ENCODE measurements at regions not wholly inside any gene's neighbourhood (a gene's known extent, or its start where the extent isn't known, plus 50 kb on each side); places are given as distances from the start of the nearest gene placed in this dataset.
"Not testable (repeated sequence)": the region's sequence is repeated elsewhere in the genome, so short reads cannot be mapped to it uniquely, and the experiment has no call there.

GRCh38 chr16:59540621-59541020 lies 806.5 kb upstream of the GOT2 start:
- H3K27me3 ChIP-seq (ENCODE audit: control insufficient read depth in 3 of 3, insufficient read depth in 3 of 3, low read length in 3 of 3) = no peaks in the 10 kb centered on the region
- no peaks in the 10 kb centered on the region for H3K36me3 ChIP-seq (ENCODE audit: control insufficient read depth in 3 of 3, insufficient read depth in 3 of 3, low read length in 3 of 3)
- H3K4me3 ChIP-seq (ENCODE audit: low read length in 3 of 3) = no peak overlapping the region
- no peaks in the 10 kb centered on the region for H3K4me1 ChIP-seq (ENCODE audit: control insufficient read depth in 3 of 3, insufficient read depth in 3 of 3, low read length in 3 of 3)
- no peaks in the 10 kb centered on the region for H3K9me3 ChIP-seq (ENCODE audit: control insufficient read depth in 3 of 3, low read length in 3 of 3)
- no peak overlapping the region for H3K9ac ChIP-seq (ENCODE audit: low read depth in 1 of 3, low read length in 3 of 3)
- no peak overlapping the region for H3K27ac ChIP-seq (ENCODE audit: low read depth, low read length)

GRCh38 chr16:59535298-59535697 lies 801.2 kb upstream of the GOT2 start:
- H3K4me3 ChIP-seq (ENCODE audit: low read length in 3 of 3) = no peak overlapping the region

GRCh38 chr16:59527206-59527997 lies 793.3 kb upstream of the GOT2 start:
- H3K4me3 ChIP-seq (ENCODE audit: low read length in 3 of 3) = no peak overlapping the region
- H3K4me1 ChIP-seq (ENCODE audit: control insufficient read depth in 3 of 3, insufficient read depth in 3 of 3, low read length in 3 of 3) = no peaks in the 10 kb centered on the region
- H3K36me3 ChIP-seq (ENCODE audit: control insufficient read depth in 3 of 3, insufficient read depth in 3 of 3, low read length in 3 of 3) = no peaks in the 10 kb centered on the region
- H3K9ac ChIP-seq (ENCODE audit: low read depth in 1 of 3, low read length in 3 of 3) = no peak overlapping the region
- H3K27me3 ChIP-seq (ENCODE audit: control insufficient read depth in 3 of 3, insufficient read depth in 3 of 3, low read length in 3 of 3) = no peaks in the 10 kb centered on the region
- no peaks in the 10 kb centered on the region for H3K9me3 ChIP-seq (ENCODE audit: control insufficient read depth in 3 of 3, low read length in 3 of 3)
- H3K27ac ChIP-seq (ENCODE audit: low read depth, low read length) = no peak overlapping the region

More at GRCh38 chr16:59535298-59535697, 801.2 kb upstream of the GOT2 start:
- Histone ChIP-seq H3K4me1 (ENCODE audit: control insufficient read depth in 3 of 3, insufficient read depth in 3 of 3, low read length in 3 of 3) (no peaks in the 10 kb centered on the region), H3K36me3 (ENCODE audit: control insufficient read depth in 3 of 3, insufficient read depth in 3 of 3, low read length in 3 of 3) (no peaks in the 10 kb centered on the region), H3K27me3 (ENCODE audit: control insufficient read depth in 3 of 3, insufficient read depth in 3 of 3, low read length in 3 of 3) (no peaks in the 10 kb centered on the region), H3K27ac (ENCODE audit: low read depth, low read length) (no peak overlapping the region), H3K9me3 (ENCODE audit: control insufficient read depth in 3 of 3, low read length in 3 of 3) (no peaks in the 10 kb centered on the region), H3K9ac (ENCODE audit: low read depth in 1 of 3, low read length in 3 of 3) (no peak overlapping the region)

GRCh38 chr16:59522826-59523225 lies 788.7 kb upstream of the GOT2 start:
- no peak overlapping the region for H3K27ac ChIP-seq (ENCODE audit: low read depth, low read length)
- no peaks in the 10 kb centered on the region for H3K4me1 ChIP-seq (ENCODE audit: control insufficient read depth in 3 of 3, insufficient read depth in 3 of 3, low read length in 3 of 3)
- no peak overlapping the region for H3K9ac ChIP-seq (ENCODE audit: low read depth in 1 of 3, low read length in 3 of 3)

GRCh38 chr16:59518721-59519120 lies 784.6 kb upstream of the GOT2 start:
- not testable (repeated sequence) for H3K27ac ChIP-seq (ENCODE audit: low read depth, low read length); H3K36me3 ChIP-seq (ENCODE audit: control insufficient read depth in 3 of 3, insufficient read depth in 3 of 3, low read length in 3 of 3); H3K4me1 ChIP-seq (ENCODE audit: control insufficient read depth in 3 of 3, insufficient read depth in 3 of 3, low read length in 3 of 3); H3K9ac ChIP-seq (ENCODE audit: low read depth in 1 of 3, low read length in 3 of 3); H3K27me3 ChIP-seq (ENCODE audit: control insufficient read depth in 3 of 3, insufficient read depth in 3 of 3, low read length in 3 of 3); H3K4me3 ChIP-seq (ENCODE audit: low read length in 3 of 3); H3K9me3 ChIP-seq (ENCODE audit: control insufficient read depth in 3 of 3, low read length in 3 of 3)

More at GRCh38 chr16:59522826-59523225, 788.7 kb upstream of the GOT2 start:
- Histone ChIP-seq H3K4me3 (ENCODE audit: low read length in 3 of 3) (no peak overlapping the region), H3K9me3 (ENCODE audit: control insufficient read depth in 3 of 3, low read length in 3 of 3) (no peaks in the 10 kb centered on the region), H3K27me3 (ENCODE audit: control insufficient read depth in 3 of 3, insufficient read depth in 3 of 3, low read length in 3 of 3) (no peaks in the 10 kb centered on the region), H3K36me3 (ENCODE audit: control insufficient read depth in 3 of 3, insufficient read depth in 3 of 3, low read length in 3 of 3) (no peaks in the 10 kb centered on the region)

GRCh38 chr16:59514651-59515050 lies 780.5 kb upstream of the GOT2 start:
- no peak overlapping the region for H3K4me3 ChIP-seq (ENCODE audit: low read length in 3 of 3)
- H3K27ac ChIP-seq (ENCODE audit: low read depth, low read length) = no peak overlapping the region
- peaks cover 0 to 3% (median 0%) of the 10 kb centered on the region in 3 donors for H3K9me3 ChIP-seq (ENCODE audit: control insufficient read depth in 3 of 3, low read length in 3 of 3)
- H3K9ac ChIP-seq (ENCODE audit: low read depth in 1 of 3, low read length in 3 of 3) = no peak overlapping the region
- no peaks in the 10 kb centered on the region for H3K4me1 ChIP-seq (ENCODE audit: control insufficient read depth in 3 of 3, insufficient read depth in 3 of 3, low read length in 3 of 3)
- no peaks in the 10 kb centered on the region for H3K36me3 ChIP-seq (ENCODE audit: control insufficient read depth in 3 of 3, insufficient read depth in 3 of 3, low read length in 3 of 3)
- H3K27me3 ChIP-seq (ENCODE audit: control insufficient read depth in 3 of 3, insufficient read depth in 3 of 3, low read length in 3 of 3) = no peaks in the 10 kb centered on the region

GRCh38 chr16:59510008-59510424 lies 775.9 kb upstream of the GOT2 start:
- Histone ChIP-seq H3K36me3 (ENCODE audit: control insufficient read depth in 3 of 3, insufficient read depth in 3 of 3, low read length in 3 of 3) (no peaks in the 10 kb centered on the region), H3K4me1 (ENCODE audit: control insufficient read depth in 3 of 3, insufficient read depth in 3 of 3, low read length in 3 of 3) (no peaks in the 10 kb centered on the region), H3K9me3 (ENCODE audit: control insufficient read depth in 3 of 3, low read length in 3 of 3) (peaks cover 0 to 3% (median 0%) of the 10 kb centered on the region in 3 donors), H3K27ac (ENCODE audit: low read depth, low read length) (no peak overlapping the region), H3K9ac (ENCODE audit: low read depth in 1 of 3, low read length in 3 of 3) (no peak overlapping the region), H3K27me3 (ENCODE audit: control insufficient read depth in 3 of 3, insufficient read depth in 3 of 3, low read length in 3 of 3) (no peaks in the 10 kb centered on the region), H3K4me3 (ENCODE audit: low read length in 3 of 3) (no peak overlapping the region)

- no peaks in the 10 kb centered on the region for H3K4me1 ChIP-seq (ENCODE audit: control insufficient read depth in 3 of 3, insufficient read depth in 3 of 3, low read length in 3 of 3)
Observed at GRCh38 chr16:59500601-59501000, 766.5 kb upstream of the GOT2 start.

GRCh38 chr16:59487067-59487466 lies 753.0 kb upstream of the GOT2 start:
- no peak overlapping the region for H3K4me3 ChIP-seq (ENCODE audit: low read length in 3 of 3)
- H3K27ac ChIP-seq (ENCODE audit: low read depth, low read length) = no peak overlapping the region

More at GRCh38 chr16:59500601-59501000, 766.5 kb upstream of the GOT2 start:
- Histone ChIP-seq H3K4me3 (ENCODE audit: low read length in 3 of 3) (no peak overlapping the region), H3K9ac (ENCODE audit: low read depth in 1 of 3, low read length in 3 of 3) (no peak overlapping the region), H3K27ac (ENCODE audit: low read depth, low read length) (no peak overlapping the region), H3K27me3 (ENCODE audit: control insufficient read depth in 3 of 3, insufficient read depth in 3 of 3, low read length in 3 of 3) (no peaks in the 10 kb centered on the region), H3K9me3 (ENCODE audit: control insufficient read depth in 3 of 3, low read length in 3 of 3) (no peaks in the 10 kb centered on the region), H3K36me3 (ENCODE audit: control insufficient read depth in 3 of 3, insufficient read depth in 3 of 3, low read length in 3 of 3) (no peaks in the 10 kb centered on the region)

GRCh38 chr16:59484833-59485516 lies 750.9 kb upstream of the GOT2 start:
- Histone ChIP-seq H3K36me3 (ENCODE audit: control insufficient read depth in 3 of 3, insufficient read depth in 3 of 3, low read length in 3 of 3) (no peaks in the 10 kb centered on the region), H3K9ac (ENCODE audit: low read depth in 1 of 3, low read length in 3 of 3) (no peak overlapping the region), H3K27me3 (ENCODE audit: control insufficient read depth in 3 of 3, insufficient read depth in 3 of 3, low read length in 3 of 3) (no peaks in the 10 kb centered on the region)

More at GRCh38 chr16:59487067-59487466, 753.0 kb upstream of the GOT2 start:
- H3K9ac ChIP-seq (ENCODE audit: low read depth in 1 of 3, low read length in 3 of 3) = no peak overlapping the region
- H3K4me1 ChIP-seq (ENCODE audit: control insufficient read depth in 3 of 3, insufficient read depth in 3 of 3, low read length in 3 of 3) = no peaks in the 10 kb centered on the region
- no peaks in the 10 kb centered on the region for H3K36me3 ChIP-seq (ENCODE audit: control insufficient read depth in 3 of 3, insufficient read depth in 3 of 3, low read length in 3 of 3)
- H3K27me3 ChIP-seq (ENCODE audit: control insufficient read depth in 3 of 3, insufficient read depth in 3 of 3, low read length in 3 of 3) = no peaks in the 10 kb centered on the region
- no peaks in the 10 kb centered on the region for H3K9me3 ChIP-seq (ENCODE audit: control insufficient read depth in 3 of 3, low read length in 3 of 3)

More at GRCh38 chr16:59484833-59485516, 750.9 kb upstream of the GOT2 start:
- no peaks in the 10 kb centered on the region for H3K9me3 ChIP-seq (ENCODE audit: control insufficient read depth in 3 of 3, low read length in 3 of 3)
- no peak overlapping the region for H3K27ac ChIP-seq (ENCODE audit: low read depth, low read length)
- H3K4me1 ChIP-seq (ENCODE audit: control insufficient read depth in 3 of 3, insufficient read depth in 3 of 3, low read length in 3 of 3) = no peaks in the 10 kb centered on the region
- H3K4me3 ChIP-seq (ENCODE audit: low read length in 3 of 3) = no peak overlapping the region
